ENCODE measurements at regions not wholly inside any gene's neighbourhood (a gene's known extent, or its start where the extent isn't known, plus 50 kb on each side); places are given as distances from the start of the nearest gene placed in this dataset.

DNA sequence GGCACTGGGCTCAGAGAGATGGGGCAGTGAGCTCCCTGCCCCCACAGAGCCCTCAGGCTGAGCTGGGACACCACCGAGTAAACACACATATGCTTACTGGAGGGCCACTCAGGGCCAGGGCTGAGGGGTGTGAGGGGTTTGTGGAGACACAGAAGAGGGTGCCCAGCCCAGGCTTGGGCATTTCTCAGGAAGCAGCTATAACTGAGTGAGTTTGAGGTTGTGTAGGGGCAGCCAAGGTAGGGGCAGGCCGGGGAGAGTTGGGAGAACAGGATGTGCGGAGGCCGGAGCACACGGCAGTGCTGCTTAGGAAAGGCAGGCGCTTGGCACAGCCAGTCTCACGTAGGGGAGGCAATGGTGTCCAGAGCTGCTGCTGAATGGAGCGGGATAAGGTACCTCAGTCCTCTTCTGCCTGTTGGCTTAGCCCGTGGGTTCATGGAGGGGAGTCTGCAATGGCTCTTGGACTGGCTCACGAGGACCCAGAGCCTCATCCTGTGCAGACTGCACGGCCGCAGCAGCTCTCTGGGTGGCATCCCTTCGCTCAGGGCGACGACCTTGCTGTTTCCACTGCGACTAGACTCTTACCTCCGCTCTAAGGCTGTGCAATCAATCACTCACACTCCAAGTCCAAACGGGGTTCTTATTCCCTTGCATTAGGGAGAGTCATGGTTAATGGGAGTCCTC is 466.1 kb upstream of the HS6ST1 start:
- ChIA-PET POLR2A (no interaction called here), CTCF (no interaction called here)
- Mint-ChIP-seq H3K4me3 (no peak overlapping the region), H3K36me3 (no peaks in the 10 kb centered on the region), H3K27ac (no peak overlapping the region), H3K27me3 (no peaks in the 10 kb centered on the region), H3K4me1 (ENCODE audit: low read depth) (no peaks in the 10 kb centered on the region), H3K9me3 (peaks cover 9% of the 10 kb centered on the region)
- no peak for DNase-seq
- intact Hi-C loops (cut with micrococcal nuclease), result no loop called here

- intact Hi-C loops (cut with micrococcal nuclease), result no loop called here
- Mint-ChIP-seq H3K4me1 (ENCODE audit: low read depth) (no peaks in the 10 kb centered on the region), H3K9me3 (peaks cover 9% of the 10 kb centered on the region), H3K27ac (no peak overlapping the region), H3K4me3 (no peak overlapping the region), H3K36me3 (no peaks in the 10 kb centered on the region), H3K27me3 (no peaks in the 10 kb centered on the region)
- DNase-seq, result no peak
- CTCF ChIA-PET, result no interaction called here
- POLR2A ChIA-PET, result no interaction called here
Measured at GRCh38 chr2:128786316-128786715, 467.6 kb upstream of the HS6ST1 start.

DNA sequence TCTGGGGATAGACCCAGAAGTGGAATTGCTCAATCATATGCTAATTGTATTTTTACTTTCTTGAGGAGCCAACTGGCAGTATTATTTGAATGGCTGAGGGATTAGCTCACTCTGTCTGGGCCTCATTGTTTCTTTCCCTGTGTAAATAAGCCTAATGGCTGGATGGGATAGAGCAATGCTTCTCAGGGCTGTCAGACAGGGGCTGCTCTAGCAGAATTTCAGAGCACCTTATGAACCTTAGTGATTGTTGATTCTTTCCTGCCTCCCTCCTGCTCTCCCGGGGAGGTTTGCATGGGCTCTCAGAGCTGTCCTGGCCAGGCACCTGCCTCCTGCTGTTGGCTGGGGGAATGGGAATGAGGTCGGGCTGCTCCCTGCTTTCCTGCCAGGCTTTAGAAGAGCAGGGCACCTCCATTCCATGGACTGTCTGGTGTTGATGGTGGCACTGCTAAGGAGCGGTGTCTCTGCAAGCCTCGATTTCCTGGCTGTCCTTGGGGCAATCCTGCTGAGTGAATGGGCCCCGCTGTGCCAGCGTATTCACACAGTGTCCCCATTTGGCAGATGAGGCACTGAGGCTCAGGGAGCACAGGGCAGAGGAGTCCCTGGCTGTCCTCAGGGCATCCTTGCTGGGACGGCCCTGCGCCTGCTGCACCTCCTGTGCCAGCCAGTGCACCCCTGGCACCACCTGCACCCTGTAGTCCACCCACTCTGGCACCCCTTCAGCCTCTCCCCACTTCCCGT is 468.2 kb upstream of the HS6ST1 start:
- H3K4me3 Mint-ChIP-seq, result no peak overlapping the region
- no peak for DNase-seq
- ChIA-PET CTCF (no interaction called here), POLR2A (no interaction called here)
- no peak overlapping the region for H3K27ac Mint-ChIP-seq
- intact Hi-C loops (cut with micrococcal nuclease), result no loop called here
- H3K27me3 Mint-ChIP-seq, result no peaks in the 10 kb centered on the region
- H3K4me1 Mint-ChIP-seq (ENCODE audit: low read depth), result no peaks in the 10 kb centered on the region
- H3K9me3 Mint-ChIP-seq, result peaks cover 9% of the 10 kb centered on the region
- H3K36me3 Mint-ChIP-seq, result no peaks in the 10 kb centered on the region

DNA sequence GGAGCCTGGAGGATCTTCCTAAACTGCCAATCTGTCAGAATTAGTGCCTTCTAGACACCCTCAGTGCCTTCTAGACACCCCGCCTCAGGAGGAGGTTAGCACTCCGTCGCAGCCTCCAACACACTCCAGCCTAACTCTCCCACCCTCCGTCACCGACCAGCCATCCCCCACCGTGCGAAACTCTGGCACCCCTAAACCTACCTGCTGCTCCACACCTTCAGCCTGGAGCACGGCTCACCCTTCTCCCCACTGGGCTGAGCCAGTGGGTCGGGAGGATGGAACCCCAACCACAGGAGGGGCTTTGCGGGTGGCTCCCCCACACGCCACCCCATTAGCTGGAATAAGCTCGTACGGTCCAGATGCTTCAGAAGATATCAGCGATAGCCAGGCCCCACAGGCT is 468.9 kb upstream of the HS6ST1 start:
- Mint-ChIP-seq H3K4me3 (no peak overlapping the region), H3K9me3 (peaks cover 9% of the 10 kb centered on the region)

DNA sequence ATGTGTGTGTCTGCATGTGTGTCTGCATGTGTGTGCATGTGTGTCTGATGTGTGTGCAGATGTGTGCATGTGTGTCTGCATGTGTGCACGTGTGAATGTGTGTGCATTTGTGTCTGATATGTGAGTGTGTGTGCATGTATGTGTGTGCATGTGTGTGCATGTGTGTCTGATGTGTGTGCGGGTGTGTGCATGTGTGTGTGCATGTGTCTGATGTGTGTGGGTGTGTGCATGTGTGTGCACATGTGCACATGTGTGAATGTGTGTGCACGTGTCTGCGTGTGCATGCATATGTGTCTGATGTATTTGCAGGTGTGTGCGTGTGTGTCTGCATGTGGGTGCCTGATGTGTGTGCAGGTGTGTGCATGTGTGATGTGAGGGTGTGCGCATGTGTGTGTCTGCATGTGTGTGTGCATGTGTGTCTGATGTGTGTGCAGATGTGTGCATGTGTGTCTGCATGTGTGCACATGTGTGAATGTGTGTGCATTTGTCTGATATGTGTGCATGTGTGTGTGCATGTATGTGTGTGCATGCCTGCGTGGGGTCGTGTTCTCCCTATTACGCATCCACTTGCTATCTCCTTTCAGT is 470.1 kb upstream of the HS6ST1 start:
- peaks cover 9% of the 10 kb centered on the region for H3K9me3 Mint-ChIP-seq
- ChIA-PET POLR2A (no interaction called here), CTCF (no interaction called here)
- no peaks in the 10 kb centered on the region for H3K4me1 Mint-ChIP-seq (ENCODE audit: low read depth)
- no peaks in the 10 kb centered on the region for H3K27me3 Mint-ChIP-seq
- no peak overlapping the region for H3K4me3 Mint-ChIP-seq
- H3K36me3 Mint-ChIP-seq, result no peaks in the 10 kb centered on the region
- intact Hi-C loops (cut with micrococcal nuclease), result no loop called here
- H3K27ac Mint-ChIP-seq, result no peak overlapping the region
- DNase-seq, result no peak

More for the DNA sequence above, 468.9 kb upstream of the HS6ST1 start:
- H3K4me1 Mint-ChIP-seq (ENCODE audit: low read depth), result no peaks in the 10 kb centered on the region
- H3K36me3 Mint-ChIP-seq, result no peaks in the 10 kb centered on the region
- H3K27ac Mint-ChIP-seq, result no peak overlapping the region
- POLR2A ChIA-PET, result no interaction called here
- H3K27me3 Mint-ChIP-seq, result no peaks in the 10 kb centered on the region
- DNase-seq, result no peak
- CTCF ChIA-PET, result no interaction called here
- intact Hi-C loops (cut with micrococcal nuclease), result no loop called here

DNA sequence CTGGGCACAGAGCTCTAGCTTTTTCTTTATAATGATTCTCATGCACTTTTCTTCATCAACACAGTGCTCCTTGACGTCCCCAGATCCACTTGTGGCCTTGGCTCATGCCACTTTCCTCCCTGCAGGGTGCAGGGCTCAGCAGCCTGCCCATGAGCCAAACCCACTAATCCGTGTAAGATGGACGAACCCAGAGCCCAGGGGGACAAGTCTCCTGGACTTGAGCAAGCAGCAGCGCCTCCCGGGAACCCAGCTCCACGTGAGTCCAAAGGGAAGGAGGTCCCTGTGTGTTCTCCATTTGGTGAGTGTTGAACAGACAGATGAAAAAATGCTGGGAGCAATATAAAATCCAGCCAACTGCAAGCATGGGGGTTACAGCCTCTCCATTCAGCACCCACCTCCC is 470.6 kb upstream of the HS6ST1 start:
- intact Hi-C loops (cut with micrococcal nuclease), result no loop called here
- H3K27ac Mint-ChIP-seq, result no peak overlapping the region
- POLR2A ChIA-PET, result no interaction called here

DNA sequence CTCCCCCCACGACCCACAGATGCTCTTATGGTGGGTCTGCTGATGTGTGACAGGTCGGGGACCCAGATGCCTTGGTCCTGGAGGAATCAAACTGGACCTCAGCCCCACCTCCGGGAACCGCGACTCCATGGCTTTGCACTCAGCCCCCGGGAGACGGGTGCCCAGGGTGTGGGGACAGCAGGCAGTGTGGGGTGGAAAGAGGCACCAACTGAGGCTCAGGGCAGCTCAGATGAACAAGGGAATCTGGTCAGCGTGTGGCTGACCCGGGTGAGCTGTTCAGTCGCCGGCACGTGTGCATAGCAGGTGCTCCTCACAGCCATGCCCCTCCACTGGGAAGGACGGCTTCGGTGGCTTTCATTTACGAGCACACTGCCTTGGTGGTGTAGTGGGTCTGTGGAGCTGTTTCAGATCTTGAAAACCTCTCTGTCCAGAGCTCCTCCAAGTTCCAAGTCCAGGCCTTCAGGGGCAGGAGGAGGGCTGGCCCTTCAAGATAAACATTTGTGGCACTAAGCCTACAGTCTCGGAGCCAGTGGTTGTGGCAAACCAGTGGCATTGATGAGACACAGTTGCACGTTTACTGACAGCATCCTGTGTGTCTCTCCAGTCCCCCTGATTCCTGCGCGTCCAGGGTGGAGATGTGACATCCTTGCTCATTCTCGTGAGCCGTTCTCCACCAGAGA is 471.2 kb upstream of the HS6ST1 start:
- DNase-seq, result no peak
- no peaks in the 10 kb centered on the region for H3K4me1 Mint-ChIP-seq (ENCODE audit: low read depth)
- no peaks in the 10 kb centered on the region for H3K36me3 Mint-ChIP-seq
- ChIA-PET POLR2A (no interaction called here), CTCF (no interaction called here)
- H3K27me3 Mint-ChIP-seq, result no peaks in the 10 kb centered on the region
- peaks cover 9% of the 10 kb centered on the region for H3K9me3 Mint-ChIP-seq
- H3K4me3 Mint-ChIP-seq, result no peak overlapping the region
- intact Hi-C loops (cut with micrococcal nuclease), result no loop called here
- no peak overlapping the region for H3K27ac Mint-ChIP-seq

More for the DNA sequence above, 470.6 kb upstream of the HS6ST1 start:
- Mint-ChIP-seq H3K4me1 (ENCODE audit: low read depth) (no peaks in the 10 kb centered on the region), H3K36me3 (no peaks in the 10 kb centered on the region), H3K4me3 (no peak overlapping the region), H3K27me3 (no peaks in the 10 kb centered on the region), H3K9me3 (peaks cover 9% of the 10 kb centered on the region)
- no peak for DNase-seq
- CTCF ChIA-PET, result no interaction called here

GRCh38 chr2:128790541-128791001 is 471.9 kb upstream of the HS6ST1 start:
- H3K36me3 Mint-ChIP-seq, result no peaks in the 10 kb centered on the region
- H3K27me3 Mint-ChIP-seq, result no peaks in the 10 kb centered on the region
- intact Hi-C loops (cut with micrococcal nuclease), result no loop called here
- ChIA-PET POLR2A (no interaction called here), CTCF (no interaction called here)
- peaks cover 9% of the 10 kb centered on the region for H3K9me3 Mint-ChIP-seq
- no peak for DNase-seq
- no peaks in the 10 kb centered on the region for H3K4me1 Mint-ChIP-seq (ENCODE audit: low read depth)
- H3K4me3 Mint-ChIP-seq, result no peak overlapping the region
- H3K27ac Mint-ChIP-seq, result no peak overlapping the region

GRCh38 chr2:128791120-128791984 is 472.7 kb upstream of the HS6ST1 start:
- ChIA-PET CTCF (no interaction called here), POLR2A (no interaction called here)
- DNase-seq, result no peak
- Mint-ChIP-seq H3K27ac (no peak overlapping the region), H3K4me1 (ENCODE audit: low read depth) (no peaks in the 10 kb centered on the region), H3K36me3 (no peaks in the 10 kb centered on the region), H3K27me3 (no peaks in the 10 kb centered on the region), H3K9me3 (peaks cover 9% of the 10 kb centered on the region), H3K4me3 (no peak overlapping the region)
- intact Hi-C loops (cut with micrococcal nuclease), result no loop called here

DNA sequence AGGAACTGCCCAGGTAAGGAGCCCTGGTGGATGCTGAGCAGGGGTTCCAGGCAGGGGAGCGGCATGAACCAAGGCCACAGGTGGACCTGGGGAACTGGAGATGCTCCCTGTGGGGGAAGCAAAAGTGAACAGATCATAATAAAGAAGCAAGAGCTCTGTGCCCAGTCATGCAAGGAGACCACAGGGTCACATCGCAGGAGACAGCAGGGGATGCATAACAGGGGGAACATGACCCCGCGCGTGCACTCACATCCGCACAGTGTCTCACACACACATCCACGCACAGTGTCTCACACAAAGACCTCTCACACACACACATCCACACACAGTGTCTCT is 473.3 kb upstream of the HS6ST1 start:
- H3K4me1 Mint-ChIP-seq (ENCODE audit: low read depth), result no peaks in the 10 kb centered on the region
- H3K27ac Mint-ChIP-seq, result no peak overlapping the region
- CTCF ChIA-PET, result no interaction called here
- no peaks in the 10 kb centered on the region for H3K36me3 Mint-ChIP-seq
- H3K27me3 Mint-ChIP-seq, result no peaks in the 10 kb centered on the region
- peaks cover 9% of the 10 kb centered on the region for H3K9me3 Mint-ChIP-seq
- H3K4me3 Mint-ChIP-seq, result no peak overlapping the region
- DNase-seq, result no peak
- intact Hi-C loops (cut with micrococcal nuclease), result no loop called here
- POLR2A ChIA-PET, result no interaction called here

GRCh38 chr2:128792476-128793054 is 473.9 kb upstream of the HS6ST1 start:
- ChIA-PET POLR2A (no interaction called here), CTCF (no interaction called here)
- DNase-seq, result no peak
- intact Hi-C loops (cut with micrococcal nuclease), result no loop called here
- Mint-ChIP-seq H3K27me3 (no peaks in the 10 kb centered on the region), H3K27ac (no peak overlapping the region), H3K4me1 (ENCODE audit: low read depth) (no peaks in the 10 kb centered on the region), H3K36me3 (no peaks in the 10 kb centered on the region), H3K4me3 (no peak overlapping the region), H3K9me3 (peaks cover 9% of the 10 kb centered on the region)

DNA sequence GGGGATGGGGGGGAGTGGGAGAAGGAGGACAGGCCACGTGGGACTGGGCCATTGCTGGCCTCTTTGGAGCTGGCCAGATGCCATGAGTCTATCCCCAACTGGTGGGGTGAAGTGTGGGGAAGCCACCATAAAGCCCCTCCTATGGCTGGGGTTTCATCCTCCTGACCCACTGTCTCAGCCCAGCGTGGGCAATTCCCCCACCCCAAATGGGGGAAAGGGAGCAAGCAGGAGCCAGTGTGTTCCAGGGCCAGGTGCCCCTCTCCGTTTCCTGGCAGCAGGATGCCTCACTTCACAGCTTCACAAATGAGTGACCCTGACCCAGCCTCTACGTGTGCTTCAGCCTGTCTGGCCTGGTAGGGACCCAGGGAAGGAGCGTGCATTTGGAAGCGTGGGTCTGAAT is 474.7 kb upstream of the HS6ST1 start:
- Mint-ChIP-seq H3K36me3 (no peaks in the 10 kb centered on the region), H3K27ac (no peak overlapping the region), H3K4me3 (no peak overlapping the region), H3K9me3 (peaks cover 6% of the 10 kb centered on the region), H3K27me3 (no peaks in the 10 kb centered on the region), H3K4me1 (ENCODE audit: low read depth) (no peaks in the 10 kb centered on the region)
- intact Hi-C loops (cut with micrococcal nuclease), result no loop called here
- ChIA-PET POLR2A (no interaction called here), CTCF (no interaction called here)
- no peak for DNase-seq

Measured in activated CD4-positive, alpha-beta memory T cell treated with anti-CD3 and anti-CD28 coated beads for 36 hours (primary cell).